ENCODE measurements at regions not wholly inside any gene's neighbourhood (a gene's known extent, or its start where the extent isn't known, plus 50 kb on each side); places are given as distances from the start of the nearest gene placed in this dataset.
"Not testable (repeated sequence)": the region's sequence is repeated elsewhere in the genome, so short reads cannot be mapped to it uniquely, and the experiment has no call there.

DNA sequence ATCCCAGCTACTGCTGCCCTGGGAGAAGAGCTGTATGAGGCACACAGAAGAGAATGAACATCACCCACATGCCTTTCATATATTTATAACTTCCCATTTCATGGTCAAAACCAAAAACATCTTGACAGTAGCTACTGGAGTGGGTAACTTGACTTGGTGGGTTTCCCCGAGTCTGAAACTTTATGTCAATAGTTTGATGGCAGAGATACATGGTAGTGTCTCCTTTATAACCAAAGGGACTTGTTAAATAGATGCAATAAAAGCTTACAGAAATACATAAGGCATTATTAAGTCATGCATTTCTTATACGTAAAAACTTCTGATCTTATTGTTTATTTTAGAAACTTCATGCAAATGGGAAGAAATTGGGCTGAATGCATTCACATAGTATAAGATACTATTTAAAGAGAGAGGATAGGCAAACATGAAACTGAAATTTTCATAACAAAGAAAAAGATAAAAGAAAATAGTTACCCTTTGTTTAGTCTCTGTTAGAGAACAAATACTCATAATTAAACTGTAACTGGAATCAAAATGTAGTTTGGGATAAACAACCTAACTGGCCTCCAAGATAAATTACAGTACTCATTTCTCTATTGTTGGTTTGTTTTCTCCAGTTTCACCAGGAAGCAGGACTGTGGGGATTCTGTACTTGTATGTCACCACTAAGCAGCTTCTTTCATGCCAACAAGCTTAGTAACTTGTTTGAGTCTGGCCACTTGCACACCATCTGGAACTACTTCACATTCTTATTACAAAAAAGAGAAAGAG, 459.3 kb upstream of the MEF2C start:
- intact Hi-C loops (cut with DNase I): no loop called here
- no peak for DNase-seq

- DNase-seq: no peak
- intact Hi-C loops (cut with DNase I): no loop called here
These were observed 456.0 kb upstream of the MEF2C start for GRCh38 chr5:89338935-89339334.

- intact Hi-C loops (cut with DNase I): no loop called here
These were observed 453.1 kb upstream of the MEF2C start for GRCh38 chr5:89336111-89336510.

GRCh38 chr5:89330140-89330539, 447.2 kb upstream of the MEF2C start:
- no peak for DNase-seq
- intact Hi-C loops (cut with DNase I): no loop called here

More at GRCh38 chr5:89336111-89336510, 453.1 kb upstream of the MEF2C start:
- DNase-seq: no peak

DNA sequence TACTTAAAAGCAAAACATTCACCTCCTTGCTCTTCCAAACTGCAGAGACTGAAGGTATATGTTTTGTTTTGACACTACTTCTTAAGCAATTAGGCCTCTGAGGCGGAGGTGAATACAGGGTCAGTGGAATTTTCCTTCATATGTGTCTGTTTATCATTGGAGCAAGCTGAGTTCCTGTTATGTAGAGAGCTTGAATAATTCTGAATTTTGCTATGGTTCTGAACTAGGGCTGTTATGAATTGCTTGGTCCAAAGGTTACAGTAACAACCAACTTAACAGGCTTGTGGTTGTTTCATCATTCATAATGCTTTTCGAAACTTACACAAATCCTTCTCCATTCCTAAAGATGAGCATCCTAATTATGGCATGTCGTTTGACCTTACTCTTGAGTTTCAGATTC, 444.6 kb upstream of the MEF2C start:
- intact Hi-C loops (cut with DNase I): no loop called here
- no peak for DNase-seq

DNA sequence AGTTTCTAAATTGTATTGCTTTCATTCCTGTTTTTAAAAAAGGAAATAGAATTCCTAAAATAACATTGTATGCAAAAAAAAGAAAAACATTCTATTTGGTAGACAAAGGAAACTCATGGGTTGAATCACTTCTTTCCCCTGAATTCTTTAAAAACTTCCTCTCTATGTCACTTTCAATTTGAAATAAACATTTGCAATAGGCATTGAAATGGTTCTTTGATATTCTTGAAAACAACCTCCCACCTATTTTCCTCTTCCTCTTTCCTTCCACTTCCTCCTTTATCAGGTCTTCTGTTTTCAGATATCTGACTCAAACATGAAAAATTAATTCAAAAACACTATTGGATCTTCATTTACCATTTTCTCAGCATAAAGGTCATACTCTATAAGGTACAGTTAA, 442.0 kb upstream of the MEF2C start:
- DNase-seq: no peak
- intact Hi-C loops (cut with DNase I): no loop called here

DNA sequence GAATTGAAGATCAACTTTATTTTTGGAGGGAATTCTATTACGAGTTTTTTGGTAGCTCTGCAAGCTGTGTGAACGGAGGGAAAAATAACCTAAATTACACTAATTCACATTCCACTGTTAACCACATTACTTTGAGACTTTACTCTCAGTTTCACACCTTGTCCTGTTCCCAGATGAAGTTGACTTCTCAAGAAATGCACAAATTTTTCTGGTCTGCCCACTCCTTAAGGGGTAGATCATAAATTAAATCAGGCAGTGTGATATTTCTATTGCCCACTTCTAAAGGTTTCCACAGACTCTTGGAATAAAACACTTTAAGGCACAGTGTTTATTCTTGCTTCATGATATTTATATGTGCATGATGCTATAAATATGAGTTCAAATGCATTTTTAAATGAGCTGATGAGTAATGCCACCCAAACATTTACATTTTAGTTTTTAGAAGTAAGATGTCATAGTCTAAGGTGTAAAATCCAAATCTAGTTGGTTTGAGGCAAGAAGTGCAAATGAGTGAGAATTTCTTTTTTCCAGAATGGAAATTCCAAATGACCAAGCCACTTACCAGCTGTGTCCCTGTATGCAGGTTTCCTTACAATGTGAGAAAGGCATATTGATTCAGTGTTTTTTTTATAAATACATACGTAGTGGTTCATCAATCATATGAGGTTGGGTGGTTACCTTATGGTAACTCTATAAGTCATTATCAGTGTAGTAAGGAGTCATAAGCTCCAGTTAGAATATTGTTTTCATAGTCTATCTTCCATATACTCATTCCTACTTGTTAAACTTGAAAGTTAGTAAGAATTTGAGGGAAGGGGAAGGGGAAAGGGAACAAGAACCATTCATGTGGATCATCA, 437.7 kb upstream of the MEF2C start:
- no peak for DNase-seq
- intact Hi-C loops (cut with DNase I): no loop called here

DNA sequence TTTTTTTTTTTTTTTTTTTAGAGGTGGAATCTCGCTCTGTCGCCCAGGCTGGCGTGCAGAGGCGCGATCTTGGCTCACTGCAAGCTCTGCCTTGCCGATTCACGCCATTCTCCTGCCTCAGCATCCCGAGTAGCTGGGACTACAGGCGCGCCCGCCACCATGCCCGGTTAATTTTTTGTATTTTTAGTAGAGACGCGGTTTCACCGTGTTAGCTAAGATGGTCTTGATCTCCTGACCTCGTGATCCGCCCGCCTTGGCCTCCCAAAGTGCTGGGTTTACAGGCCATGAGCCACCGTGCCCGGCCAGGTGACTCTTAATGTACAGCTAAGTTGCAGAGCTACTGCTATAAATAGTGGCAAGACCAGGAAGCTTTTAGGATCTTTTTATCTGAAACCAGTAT, 434.9 kb upstream of the MEF2C start:
- DNase-seq: peak in 3 of 10 donors; percentile 59 to 65 (median 64)
- intact Hi-C loops (cut with DNase I): not testable (repeated sequence)

- intact Hi-C loops (cut with DNase I): no loop called here
- DNase-seq: peak in 5 of 10 donors; percentile 8 to 86 (median 59)
These were observed 432.5 kb upstream of the MEF2C start for GRCh38 chr5:89315286-89316100.

DNA sequence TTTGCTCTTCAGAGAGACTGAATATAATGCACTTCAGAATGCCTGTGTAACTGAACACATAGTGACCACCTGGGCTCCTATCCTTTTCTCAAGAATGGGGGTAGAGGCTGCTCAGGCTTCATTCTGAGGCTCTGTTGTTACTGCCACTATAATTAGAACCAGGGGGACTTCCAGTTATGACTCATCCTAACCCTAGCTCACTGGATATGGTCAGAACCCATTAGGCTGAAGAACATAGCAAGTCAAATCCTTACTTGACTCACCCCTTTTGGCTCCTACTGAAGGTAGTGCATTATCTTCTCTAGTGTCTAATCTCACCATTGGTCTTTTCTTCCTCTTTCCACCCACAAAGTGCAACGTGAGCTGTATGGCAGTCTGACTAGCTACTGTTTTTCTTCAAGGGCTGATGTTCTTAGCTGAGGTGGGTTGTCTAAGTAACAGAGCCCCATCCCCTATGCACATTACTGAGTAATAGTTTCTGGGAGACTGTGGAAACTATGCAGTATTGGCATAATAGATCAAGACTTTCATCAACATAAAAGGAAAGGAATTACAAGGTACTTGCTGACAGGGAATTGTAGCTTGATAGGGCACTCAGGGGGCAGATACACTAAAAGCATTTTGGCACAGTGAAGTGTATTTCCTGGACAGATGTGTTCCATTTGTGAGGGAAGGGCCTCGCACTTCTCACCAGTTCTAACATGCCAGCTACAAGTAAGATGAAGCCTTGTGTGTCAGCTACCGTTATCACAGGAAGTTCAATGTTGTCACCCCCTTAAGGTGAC, 431.0 kb upstream of the MEF2C start:
- intact Hi-C loops (cut with DNase I): no loop called here
- no peak for DNase-seq

DNA sequence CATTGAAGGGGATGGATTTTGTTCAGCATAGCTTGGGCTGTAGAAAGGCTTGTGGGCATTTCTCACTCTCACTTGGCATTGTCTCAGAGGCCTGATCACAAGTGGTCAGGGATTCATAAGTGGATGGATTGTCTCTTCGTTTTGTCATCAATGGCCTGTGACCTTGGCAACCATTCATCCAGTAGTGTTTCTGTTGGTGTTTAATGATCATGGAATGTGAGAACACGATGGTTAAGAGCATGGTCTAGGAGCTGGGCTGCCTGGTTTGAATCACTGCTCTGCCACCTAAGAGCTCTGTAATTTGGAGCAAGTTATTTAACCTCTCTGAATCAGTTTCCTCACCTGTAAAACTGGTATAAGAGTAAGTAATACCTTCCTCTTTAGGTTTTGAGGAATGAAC, 430.1 kb upstream of the MEF2C start:
- intact Hi-C loops (cut with DNase I): no loop called here
- no peak for DNase-seq

- DNase-seq: no peak
- intact Hi-C loops (cut with DNase I): no loop called here
These were observed 426.3 kb upstream of the MEF2C start for GRCh38 chr5:89309268-89309667.

DNA sequence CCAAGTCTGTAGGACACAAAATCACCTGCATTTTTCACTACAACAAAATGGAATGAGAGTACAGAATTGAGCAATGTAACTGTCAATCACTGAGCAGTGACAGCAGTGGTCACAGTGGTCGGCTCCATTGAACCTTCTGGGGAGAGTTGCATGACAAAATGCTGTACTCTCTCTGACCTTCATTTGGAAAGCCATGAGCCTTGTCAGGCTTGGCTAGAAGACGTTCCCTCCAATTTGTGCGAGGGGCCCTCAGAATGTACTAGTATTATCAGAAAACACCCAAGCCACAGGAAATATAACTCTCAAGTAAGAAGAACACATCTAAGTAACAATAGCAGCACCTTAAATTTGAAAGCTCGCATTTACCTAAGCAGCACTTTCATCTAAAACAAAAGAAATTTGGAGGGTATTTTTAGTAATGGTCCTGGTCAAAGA, 425.6 kb upstream of the MEF2C start:
- DNase-seq: no peak
- intact Hi-C loops (cut with DNase I): no loop called here

DNA sequence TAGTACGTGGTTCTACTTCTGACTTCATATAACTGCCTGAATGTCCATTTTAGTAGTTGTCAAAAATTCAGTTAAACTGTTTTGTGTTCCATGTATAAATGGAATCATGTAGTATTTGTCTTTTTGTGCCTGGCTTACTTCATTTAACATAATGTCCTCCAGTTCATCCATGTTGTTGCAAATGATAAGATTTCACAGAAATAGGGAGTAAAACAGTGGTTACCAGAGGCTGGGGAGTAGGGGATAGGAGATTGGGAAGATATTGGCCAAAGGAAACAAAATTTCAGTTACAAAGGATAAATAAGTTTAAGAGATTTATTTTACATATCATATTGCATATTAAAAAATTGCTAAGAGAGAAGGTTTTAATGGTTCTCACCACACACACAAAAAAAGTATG, 425.0 kb upstream of the MEF2C start:
- intact Hi-C loops (cut with DNase I): no loop called here
- DNase-seq: no peak

DNA sequence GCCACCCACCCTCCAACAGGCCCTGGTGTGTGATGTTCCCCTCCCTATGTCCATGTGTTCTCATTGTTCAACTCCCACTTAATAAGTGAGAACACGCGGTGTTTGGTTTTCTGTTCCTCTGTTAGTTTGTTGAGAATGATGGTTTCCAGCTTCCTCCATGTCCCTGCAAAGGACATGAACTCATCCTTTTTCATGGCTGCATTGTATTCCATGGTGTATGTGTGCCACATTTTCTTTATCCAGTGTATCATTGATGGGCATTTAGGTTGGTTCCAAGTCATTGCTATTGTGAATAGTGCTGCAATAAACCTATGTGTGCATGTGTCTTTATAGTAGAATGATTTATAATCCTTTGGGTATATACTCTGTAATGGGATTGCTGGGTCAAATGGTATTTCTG, 424.2 kb upstream of the MEF2C start:
- DNase-seq; intact Hi-C loops (cut with DNase I): not testable (repeated sequence)

DNA sequence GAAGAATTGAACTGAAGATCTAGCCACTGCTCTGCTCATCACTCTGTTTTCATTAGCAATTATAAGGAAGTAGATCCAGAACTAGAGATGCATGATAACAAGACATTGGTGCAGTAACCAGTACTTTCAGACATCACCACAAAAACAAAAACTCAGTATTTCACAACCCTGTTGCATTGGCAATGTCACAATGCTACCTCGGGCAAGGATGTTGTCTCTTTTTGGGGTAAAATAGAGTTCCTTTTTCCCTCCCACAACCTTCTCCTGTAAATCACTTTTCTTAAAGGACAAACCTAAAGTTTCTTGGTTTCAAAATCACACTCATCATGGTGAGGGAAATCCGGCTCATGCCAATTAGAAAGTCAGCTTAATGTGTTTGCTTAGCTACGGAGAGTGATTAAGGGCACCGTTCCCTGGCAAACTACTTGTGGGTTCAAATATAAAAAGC, 420.1 kb upstream of the MEF2C start:
- no peak for DNase-seq
- intact Hi-C loops (cut with DNase I): no loop called here

DNA sequence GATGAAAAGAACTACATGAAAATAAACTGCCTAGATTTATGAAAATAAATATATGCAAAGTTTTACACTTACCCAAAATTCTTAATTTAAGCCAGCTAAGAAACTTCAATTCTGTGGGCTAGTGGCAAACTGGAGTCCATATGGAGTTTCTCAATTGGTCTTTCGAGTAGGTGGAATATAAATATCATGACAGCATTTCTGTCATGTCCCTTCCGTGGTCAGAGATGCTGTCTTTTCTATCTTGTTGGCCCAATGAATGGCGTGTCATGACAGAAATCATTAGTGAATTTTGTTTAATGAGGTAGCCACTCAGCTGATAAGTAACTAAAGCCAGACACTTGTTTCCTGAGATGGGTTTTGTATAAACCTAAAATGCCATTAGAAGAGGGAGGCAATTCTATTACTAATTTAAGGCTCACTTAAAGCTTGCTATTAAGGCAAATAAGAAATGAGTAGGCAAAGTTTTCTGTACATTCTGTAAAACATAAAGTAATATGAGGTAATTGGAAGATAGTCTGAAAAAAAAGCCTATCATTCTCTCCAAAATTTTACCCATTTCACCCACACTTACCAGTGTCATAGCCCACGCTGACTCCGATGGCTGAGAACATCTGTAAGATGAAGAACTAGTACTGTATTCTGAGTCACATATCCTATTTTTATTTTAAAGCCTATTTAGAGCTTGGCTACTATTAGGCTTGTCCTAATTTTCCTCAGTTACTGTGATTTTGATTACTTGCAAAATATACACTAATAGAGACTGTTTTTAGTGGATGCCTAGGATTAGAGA, 419.3 kb upstream of the MEF2C start:
- intact Hi-C loops (cut with DNase I): no loop called here
- no peak for DNase-seq

DNA sequence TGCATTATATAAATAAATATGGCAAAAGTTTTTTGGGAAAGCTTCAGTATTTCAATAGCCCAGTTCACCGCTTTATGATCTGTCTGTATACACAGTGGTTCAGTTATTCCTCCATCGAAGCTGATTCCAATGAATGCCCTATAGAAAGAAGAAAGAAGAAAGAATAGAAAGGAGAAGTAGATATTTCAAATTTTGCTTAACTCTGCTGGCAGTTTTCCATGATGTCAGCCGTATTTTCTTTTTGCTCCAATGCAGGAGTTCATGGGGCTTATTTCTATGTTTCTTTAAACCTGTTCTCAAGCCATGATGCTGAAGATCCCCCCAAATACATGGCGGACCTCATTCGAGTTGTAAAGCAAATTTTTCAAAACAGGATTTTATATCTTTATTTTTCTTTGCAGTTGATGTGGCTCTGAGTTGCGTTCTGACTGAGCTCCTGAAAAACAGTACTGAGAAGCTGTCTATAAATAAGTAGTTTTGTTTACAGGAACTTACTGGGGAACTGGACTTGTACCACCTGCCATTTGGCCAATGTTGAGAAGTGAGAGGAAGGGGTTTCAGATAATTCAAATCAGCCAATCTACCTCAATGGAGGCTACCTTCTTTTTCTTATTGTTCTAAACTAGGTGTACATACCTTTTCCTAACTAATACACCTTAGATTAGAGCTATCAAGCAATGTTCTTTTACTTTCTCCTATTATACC, 418.5 kb upstream of the MEF2C start:
- intact Hi-C loops (cut with DNase I): no loop called here

More for the DNA sequence above, 418.5 kb upstream of the MEF2C start:
- no peak for DNase-seq

All from posterior cingulate gyrus (tissue), 11 donors.